Posterior cingulate gyrus (tissue), 11 donors: ENCODE measurements at regions not wholly inside any gene's neighbourhood (a gene's known extent, or its start where the extent isn't known, plus 50 kb on each side); places are given as distances from the start of the nearest gene placed in this dataset.
A peak's percentile ranks its signal among the peaks of the same experiment; 100 is the strongest.

ENCODE experiments used
- DNase-seq, 10 donors: peaks; one replicate each; pipeline versions ENCODE4 v3.0.0 to v3.0.0-alpha.2; 2020 to 2021; ENCODE audit warnings: mixed read lengths in 3 of 10
- intact Hi-C: fragments of 100-400 bp; cut with DNase I; formaldehyde crosslinking; loops from one replicate; pipeline ENCODE4 v1.15.1; 2023

DNA sequence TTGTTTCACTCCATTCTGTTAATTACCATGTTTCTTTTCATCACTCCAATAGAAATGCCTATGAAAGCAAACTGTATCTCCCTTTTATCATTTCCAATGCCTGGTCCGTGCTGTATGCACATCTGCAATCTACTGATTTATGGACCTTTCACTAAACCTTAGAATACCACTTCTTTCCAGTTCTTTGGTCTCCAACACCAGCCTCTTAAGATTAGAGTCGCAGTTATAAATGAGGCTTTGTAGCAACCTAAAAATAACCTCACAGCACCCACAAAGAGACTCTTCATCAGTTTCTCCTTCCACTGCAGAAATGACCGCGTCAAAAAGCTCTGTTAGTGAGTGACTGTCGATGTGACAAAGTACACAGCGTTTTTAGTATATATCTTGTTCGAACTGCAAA lies 282.6 kb downstream of the ADGRA3 start:
- DNase-seq, result no peak
- intact Hi-C loops, result no loop called here

DNA sequence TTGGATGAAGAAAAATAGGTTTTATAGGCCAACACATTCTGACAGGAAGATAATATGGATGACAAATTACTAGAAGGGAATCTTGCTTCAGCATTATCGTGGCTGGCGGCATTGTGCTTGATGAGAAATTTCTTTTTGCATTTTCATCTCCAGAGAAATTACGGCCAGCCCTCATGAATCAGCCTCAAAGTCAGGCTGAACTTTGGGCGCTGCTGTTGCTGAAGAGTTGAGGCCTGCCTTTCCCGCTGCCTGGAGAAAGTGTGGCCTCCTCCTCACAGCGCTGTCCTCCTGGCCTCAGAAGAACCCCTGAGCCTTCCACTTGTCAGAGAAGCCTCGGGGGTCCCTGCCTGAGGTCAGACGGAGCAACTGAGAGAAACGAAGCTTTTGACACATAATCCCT lies 272.4 kb upstream of the KCNIP4 start:
- intact Hi-C loops, result no loop called here
- DNase-seq, result no peak

DNA sequence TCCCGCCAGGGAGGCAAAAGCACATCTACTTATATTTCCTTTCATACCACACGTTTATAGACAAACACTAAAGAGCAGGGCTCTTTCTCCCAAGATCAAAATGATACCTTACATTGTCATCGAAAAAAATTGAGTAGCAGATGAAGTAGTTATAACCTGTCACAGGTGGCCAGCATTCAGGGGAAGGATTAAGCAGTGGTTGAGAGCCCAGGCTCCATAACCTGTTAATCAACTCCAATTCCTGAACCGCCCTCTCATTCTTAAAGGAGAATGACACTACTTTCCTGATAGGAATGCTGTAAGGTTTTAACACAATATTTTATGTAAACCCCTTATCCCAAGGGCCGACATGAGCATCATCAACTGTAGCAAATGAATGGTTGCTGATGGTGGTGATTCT lies 268.9 kb upstream of the KCNIP4 start:
- no peak for DNase-seq
- intact Hi-C loops, result no loop called here

DNA sequence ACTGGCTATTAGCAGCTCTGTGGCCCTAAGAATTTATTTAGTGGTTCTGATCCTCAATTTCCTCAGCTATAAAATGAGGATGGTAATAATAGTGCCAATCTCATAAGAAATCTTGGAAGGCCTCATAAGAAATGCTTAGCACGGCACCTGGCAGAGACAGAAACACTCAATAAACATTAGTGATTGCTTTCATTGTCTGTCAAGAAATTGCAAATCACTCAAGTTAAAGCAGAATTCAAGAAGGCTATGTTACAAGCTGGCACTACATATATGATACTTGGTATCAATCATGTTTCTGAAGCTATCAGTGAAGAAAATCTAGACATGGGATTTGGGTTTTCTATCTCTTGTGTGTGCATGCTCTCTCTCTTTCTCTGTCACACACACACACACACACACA lies 267.7 kb upstream of the KCNIP4 start:
- intact Hi-C loops, result no loop called here
- DNase-seq, result no peak

DNA sequence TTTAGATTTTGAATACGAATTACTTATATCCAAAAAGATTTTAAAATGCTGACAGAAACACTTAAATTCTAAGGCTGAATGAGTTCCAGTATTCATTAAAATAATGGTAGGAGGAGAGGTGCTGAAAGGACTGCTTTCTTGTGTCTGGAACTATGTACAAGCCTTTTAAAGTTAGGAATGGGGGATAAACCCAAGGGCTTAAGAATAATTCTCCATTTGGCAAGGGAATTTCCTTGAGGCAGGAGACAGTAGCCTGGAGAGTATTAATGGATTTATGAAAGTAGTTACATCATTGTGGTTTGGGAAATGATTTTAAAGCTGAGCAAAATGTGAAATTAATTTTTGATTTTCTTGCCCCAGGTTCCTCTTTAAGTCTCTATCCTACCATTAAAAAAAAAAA lies 266.5 kb upstream of the KCNIP4 start:
- no peak for DNase-seq
- intact Hi-C loops, result no loop called here

DNA sequence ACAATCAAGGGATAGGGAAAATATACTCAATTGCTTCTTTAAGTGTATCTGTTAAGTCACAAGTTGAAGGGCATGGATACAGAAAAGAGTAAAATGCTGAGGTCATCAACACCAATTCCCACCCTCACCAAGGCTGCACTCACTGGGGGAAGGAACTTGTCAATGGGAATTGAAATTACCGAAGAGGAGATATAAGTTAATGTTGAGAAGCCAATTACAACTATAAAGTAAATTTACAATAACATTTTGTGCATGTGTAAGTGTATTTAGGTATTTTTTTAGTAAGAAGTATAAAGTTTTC lies 255.1 kb upstream of the KCNIP4 start:
- intact Hi-C loops, result no loop called here

DNA sequence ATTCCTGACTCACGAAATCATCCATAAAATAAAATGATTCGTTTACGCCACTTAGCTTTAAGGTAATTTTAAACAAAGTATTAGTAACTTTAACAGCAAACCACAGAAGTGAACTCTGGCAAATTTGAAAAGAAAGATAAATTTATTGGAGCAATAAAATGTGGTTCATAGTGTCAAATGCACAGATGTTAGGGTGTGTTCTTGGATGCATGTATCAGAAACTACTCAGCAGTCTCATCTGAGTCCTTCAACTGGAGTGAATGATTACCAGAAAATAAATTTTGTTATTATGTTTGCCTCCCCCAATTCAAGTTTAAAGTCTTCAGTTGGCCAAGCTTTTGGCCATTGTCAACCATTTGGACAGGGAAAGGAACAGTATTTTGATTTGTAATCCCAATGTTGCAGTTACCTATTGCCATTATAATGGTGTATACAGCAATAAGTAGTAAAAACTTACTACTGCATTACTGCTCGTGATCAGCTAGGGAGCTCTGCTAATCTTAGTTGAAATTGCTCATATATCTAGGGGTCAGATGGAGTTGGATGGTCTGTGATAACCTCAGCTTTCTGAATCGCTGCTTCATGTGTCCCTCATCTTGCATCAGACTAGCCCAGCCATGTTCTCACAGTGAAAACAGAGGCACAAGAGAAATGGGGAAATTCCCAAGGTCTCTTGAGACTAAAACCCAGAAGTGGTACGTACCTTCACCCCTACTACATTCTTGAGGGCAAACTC lies 254.6 kb upstream of the KCNIP4 start:
- DNase-seq, result no peak

More for the DNA sequence above, 255.1 kb upstream of the KCNIP4 start:
- DNase-seq, result no peak

DNA sequence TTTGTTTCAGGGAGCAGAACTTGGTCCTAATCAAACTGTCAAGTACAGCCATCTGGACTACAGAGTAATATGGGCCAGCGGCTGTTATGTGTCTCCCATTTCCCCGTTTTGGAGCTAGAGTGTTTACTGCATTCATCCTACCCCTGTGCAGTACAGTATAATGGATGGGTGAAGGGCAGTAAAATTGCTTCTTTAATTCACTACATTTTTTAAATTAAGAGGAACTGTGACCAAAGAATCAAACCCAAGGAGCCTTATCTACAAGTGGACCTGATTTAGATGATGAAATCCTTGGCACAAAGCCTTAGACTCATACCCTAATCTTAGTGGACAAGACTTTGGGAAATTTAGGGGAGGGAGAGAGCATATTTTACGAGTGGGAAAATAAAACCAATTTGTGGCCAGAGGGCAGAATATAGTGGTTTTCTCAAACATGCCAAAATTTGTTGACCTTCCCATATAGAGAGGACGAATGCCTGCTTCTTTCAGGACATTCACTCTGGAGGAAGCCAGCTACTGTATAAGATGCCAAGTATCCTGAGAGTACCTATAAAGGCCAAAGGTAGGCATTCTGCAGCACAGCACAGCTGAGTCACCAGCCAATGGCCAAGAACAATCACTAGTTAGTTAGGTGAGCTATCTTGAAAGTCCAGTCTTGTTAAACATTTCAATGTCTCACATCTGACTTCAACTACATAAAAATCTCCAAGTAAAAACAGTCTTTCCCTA lies 253.8 kb upstream of the KCNIP4 start:
- intact Hi-C loops, result no loop called here
- no peak for DNase-seq

More for the DNA sequence above, 254.6 kb upstream of the KCNIP4 start:
- intact Hi-C loops, result no loop called here

DNA sequence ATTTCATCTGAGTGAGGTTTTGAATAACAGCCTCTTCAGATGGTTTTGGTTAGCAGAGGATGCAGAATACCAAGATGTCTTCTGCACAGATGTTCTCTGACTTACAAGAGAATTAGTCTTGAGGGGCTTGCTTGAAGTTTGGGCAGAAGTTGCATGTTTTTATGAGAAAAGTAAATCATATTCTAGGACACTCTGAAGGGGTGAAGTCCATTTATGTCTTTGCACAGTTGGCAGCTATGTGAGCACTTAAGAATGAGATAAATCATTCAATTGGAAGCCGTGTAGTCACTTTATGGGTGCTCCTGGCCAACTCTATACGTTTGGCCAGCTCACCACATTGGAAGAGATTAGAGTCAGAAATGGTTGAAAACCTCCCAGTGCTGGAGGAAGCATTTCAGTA lies 252.7 kb upstream of the KCNIP4 start:
- DNase-seq, result no peak
- intact Hi-C loops, result no loop called here

DNA sequence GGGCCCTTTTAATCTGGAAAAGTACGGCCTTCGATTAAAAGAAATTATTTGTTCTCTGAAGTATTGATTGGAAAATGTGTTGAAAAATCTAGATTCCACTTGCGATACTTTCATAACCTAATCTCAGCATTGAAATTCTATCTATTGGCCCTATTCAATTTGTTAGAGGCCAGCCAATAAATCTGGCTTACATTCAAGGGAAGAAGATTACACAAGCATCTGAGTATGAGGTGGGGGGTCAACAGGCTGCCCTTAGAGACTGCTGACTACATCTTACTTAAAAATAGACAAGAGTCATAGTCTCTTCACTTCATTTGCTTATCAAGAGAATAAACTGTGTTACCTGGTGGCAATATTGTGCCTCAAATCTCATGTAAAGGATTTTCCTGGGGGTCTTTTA lies 248.0 kb upstream of the KCNIP4 start:
- intact Hi-C loops, result no loop called here
- DNase-seq, result no peak

DNA sequence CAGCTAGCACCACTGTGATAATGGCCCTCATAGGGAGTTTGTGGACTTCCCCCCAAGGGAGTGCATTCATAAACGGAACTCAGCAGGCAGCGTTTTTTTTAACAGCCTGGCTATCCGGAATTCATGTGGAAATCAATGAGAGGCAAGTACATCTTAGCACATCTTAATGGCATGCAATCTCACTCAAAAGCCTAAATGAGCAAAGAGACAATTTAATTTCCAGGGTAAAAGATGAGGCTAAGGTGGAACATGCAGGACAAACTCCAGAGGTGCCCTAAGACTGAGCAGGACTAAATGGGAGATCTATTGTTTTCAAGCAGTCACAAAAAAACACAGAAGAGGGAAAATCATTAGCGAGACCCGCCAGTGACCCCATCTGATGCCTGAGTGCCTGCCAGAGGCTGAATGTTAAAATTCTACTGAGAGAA lies 243.5 kb upstream of the KCNIP4 start:
- peak in 1 of 10 donors; percentile 15 for DNase-seq
- intact Hi-C loops, result no loop called here

DNA sequence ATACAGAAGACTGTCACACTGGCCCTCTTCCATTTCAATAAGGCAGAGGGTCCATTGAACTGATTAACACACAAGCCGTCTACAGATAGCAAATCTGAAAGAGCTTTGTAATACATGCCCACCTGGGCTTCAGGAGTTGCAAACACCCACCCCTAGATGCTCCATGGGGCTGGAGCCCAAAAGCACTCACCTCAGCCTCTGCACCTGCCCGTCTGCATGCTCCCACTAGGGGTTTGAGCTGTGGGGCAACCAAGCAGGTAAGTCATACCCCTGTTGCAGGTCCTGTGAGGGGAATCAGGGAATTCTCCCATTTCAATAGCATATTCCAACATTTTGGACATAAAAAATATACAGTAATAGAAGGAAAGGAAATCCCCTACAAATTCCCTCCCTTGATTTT lies 243.0 kb upstream of the KCNIP4 start:
- intact Hi-C loops, result no loop called here
- DNase-seq, result peak in 1 of 10 donors; percentile 64

DNA sequence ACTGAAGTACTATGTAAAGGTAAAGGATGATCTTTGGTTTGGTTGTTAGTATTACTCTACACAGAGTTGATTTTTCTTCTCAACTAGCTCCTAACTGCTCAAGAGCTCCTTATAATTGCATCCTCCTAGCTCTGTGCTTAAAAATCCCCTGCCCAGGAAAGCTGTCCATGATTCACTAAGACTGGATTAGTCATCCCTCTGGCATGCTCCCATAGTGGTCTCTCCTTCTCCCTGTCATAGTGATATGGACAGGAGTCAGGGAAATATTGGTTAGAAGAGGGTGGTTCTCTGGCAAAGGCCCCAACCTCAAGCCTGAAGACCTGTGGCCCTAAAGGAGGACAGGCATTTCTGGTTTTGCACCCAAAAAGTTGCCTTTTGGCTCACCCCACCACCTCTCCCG lies 242.3 kb upstream of the KCNIP4 start:
- intact Hi-C loops, result no loop called here

DNA sequence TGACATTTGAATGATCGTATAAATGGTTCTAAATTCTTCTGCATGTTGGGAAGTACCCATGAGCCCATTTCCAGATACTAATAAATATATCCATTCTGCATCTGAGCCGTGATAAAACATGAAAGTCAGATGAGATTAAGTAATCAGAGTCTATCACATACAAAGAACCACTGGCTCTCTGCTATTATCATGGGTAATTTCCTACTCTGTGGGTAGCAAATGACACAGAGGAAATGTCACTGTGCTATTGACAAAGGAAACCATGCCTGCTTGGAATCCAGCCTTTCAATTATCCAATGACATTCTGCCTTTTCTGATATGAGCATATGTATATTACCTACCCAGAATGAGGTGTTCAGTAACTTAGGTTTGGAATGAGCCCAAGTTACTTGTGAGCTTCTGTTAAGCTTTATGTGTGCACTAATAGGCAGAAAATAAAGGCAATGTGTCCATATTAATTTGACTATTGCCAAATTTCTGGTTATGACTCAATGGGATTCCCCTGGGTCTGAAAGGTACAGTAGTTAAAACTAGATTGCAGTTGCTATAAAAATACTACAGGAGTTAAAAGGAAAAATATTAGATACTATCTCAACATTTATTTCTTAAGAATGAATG lies 238.7 kb upstream of the KCNIP4 start:
- no peak for DNase-seq
- intact Hi-C loops, result no loop called here

More for the DNA sequence above, 242.3 kb upstream of the KCNIP4 start:
- DNase-seq, result no peak

DNA sequence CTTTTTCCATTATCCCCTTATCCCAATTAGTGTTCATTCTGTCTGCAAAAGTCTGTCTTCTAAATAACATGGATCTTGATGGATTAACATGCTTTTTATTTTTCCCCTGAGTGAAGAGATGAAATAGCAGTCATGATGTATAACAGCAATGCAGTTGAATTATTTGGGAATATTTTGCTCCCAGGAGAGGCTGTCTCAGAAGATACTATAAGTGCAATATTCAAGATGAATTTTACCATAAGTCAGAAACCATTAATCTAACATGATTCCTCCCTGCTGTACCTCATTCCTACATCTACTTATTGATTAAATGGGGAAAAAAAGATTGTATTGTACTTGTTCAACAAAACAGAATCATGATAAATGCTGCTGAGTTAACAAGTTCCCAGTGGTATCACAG lies 233.2 kb upstream of the KCNIP4 start:
- no peak for DNase-seq
- intact Hi-C loops, result no loop called here

DNA sequence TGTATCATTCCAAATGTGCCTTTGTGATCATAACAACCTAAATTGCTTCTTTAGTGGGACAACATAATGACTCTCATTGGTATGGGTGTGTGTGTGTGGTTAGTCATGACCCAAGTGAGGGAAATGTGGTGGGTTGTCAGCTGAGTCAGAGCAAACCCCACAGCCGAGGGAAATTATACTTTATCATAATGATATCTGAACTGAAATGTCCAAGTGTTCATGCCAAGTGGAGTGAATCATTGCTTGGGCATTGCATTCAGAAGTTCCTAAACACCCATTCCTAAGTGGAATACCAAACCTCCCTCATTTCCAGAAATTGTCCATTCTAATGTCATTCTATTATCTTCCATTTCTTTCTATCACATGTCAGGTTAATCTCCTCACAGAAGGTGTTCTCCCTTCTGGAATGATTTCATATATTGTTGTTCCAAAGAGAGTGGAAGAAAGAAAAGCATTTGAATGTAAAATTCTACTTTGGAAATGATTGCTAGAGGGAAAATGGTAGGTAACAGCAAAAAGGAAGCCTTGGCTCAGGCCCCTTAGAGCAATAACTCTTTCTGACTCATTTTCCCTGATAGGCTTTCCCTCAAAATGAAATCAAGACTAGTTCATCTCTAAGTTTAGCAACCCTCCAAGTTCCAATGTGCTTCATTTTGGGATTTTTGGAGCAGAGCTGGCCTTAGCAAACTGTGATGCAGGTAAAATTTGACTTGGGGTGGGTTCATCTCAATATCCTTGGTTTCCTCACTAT lies 230.7 kb upstream of the KCNIP4 start:
- intact Hi-C loops, result no loop called here
- DNase-seq, result peak in 1 of 10 donors; percentile 61

DNA sequence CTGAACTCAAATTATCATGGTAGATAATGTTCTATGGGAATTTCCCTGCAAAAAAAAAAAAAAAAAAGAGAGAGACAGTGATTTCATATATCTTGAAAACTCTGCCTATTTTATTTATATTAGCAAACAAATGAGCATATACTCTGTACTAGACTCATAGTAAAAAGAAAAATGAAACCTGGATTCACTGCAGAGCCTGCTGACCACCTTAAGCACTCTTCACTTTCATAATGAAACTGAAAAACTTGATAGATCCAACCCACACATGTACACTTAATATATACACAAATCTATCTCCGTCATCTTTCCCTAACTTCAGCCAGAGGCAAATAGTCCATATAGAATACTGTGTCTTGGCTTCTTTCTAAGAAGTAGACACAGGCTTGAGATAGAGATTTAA lies 226.1 kb upstream of the KCNIP4 start:
- DNase-seq, result no peak
- intact Hi-C loops, result no loop called here

DNA sequence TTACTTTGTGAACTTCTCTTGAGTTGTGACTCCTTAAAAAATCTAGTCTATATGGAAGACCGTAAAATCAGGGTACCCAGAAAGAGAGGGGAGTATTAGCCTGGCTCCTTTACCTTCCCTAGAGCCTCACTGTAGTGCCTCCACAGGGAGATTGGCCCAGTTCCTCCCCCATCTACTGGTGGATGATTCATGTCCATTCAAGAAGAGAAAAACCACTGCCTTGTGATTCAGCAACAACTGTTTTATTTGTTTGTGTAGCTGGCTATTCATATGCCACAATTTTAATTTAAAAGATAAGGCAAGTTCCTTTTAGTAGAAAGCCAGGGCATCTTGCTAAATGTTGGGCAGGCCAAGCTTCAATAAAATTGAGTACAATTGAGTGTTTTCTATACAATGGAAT lies 221.8 kb upstream of the KCNIP4 start:
- intact Hi-C loops, result no loop called here
- DNase-seq, result no peak

DNA sequence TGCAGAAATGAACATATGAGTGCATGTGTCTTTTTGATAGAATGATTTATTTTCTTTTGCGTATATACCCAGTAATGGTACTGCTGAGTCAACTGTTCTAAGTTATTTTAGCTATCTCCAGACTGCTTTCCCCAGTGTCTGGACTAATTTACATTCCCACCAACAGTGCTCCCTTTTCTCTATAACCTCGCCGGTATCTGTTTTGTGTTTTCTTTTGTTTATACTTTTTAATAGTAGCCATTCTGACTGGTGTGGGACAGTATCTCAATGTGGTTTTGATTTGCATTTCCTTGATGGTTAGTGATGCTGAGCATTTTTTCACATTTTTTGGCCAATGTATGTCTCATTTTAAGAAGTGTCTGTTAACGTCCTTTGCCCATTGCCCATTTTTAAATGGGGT lies 218.6 kb upstream of the KCNIP4 start:
- intact Hi-C loops, result no loop called here
- no peak for DNase-seq

DNA sequence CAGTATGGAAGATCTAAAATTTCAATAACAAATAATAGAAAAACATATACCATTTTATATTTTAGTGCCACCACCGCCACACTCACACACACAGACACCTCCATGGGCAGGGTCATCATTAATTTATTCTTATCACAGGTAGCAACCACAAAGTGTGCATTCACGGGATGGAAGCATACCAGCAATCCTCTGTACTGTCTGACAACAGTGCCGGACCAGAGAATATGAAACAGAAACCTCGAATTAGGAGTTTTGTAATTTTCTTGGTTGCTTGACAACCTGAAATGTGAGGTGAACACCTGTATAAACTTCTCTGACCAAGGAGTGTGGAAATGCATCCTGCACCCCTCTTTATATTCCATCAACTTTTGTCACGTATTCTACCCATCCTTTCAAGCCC lies 213.9 kb upstream of the KCNIP4 start:
- DNase-seq, result no peak
- intact Hi-C loops, result no loop called here

DNA sequence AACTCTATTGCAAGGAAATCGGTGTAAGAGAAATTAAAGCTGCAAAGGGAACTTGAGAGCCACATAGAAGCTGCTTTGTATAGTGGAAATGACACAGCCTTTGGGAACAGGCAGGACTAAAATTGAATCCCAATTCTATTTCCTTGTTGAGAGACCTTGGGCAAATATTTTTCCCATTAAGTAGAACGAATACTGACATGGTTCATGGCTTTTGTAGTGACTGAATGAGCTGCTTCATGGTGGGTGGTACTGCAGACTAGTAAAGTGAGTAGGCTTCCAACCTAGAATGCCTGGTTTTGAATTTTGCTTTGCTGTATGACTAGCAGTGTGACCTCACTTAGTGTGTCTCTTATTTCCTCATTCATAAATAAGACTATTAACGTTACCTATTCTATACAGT lies 182.2 kb upstream of the KCNIP4 start:
- DNase-seq, result no peak
- intact Hi-C loops, result no loop called here
